ENCODE measurements at regions not wholly inside any gene's neighbourhood (a gene's known extent, or its start where the extent isn't known, plus 50 kb on each side); places are given as distances from the start of the nearest gene placed in this dataset.
A peak's percentile ranks its signal among the peaks of the same experiment; 100 is the strongest.

GRCh38 chr6:170091639-170092579, 199.0 kb downstream of the DLL1 start:
- Histone ChIP-seq H3K4me2 (ENCODE audit: insufficient read depth, low read length) (no peak overlapping the region), H4K20me1 (ENCODE audit: insufficient read depth, low read length) (no peaks in the 10 kb centered on the region), H3K36me3 (ENCODE audit: insufficient read depth, low read length) (no peaks in the 10 kb centered on the region), H3K4me3 (ENCODE audit: insufficient read depth, low read length) (no peak overlapping the region), H3K79me2 (ENCODE audit: insufficient read depth, low read length) (no peaks in the 10 kb centered on the region), H3K9me3 (ENCODE audit: low read depth, low read length) (no peaks in the 10 kb centered on the region), H2AFZ (ENCODE audit: low read length) (no peak overlapping the region), H3K27ac (ENCODE audit: low read depth, low read length) (no peak overlapping the region), H3K4me1 (ENCODE audit: insufficient read depth, low read length) (peaks cover 7% of the 10 kb centered on the region), H3K27me3 (ENCODE audit: insufficient read depth, low read length) (no peaks in the 10 kb centered on the region)
- DNase-seq (ENCODE audit: insufficient read length, low spot score, missing footprints), result peak; percentile 73
- TF ChIP-seq, protein P1, sequence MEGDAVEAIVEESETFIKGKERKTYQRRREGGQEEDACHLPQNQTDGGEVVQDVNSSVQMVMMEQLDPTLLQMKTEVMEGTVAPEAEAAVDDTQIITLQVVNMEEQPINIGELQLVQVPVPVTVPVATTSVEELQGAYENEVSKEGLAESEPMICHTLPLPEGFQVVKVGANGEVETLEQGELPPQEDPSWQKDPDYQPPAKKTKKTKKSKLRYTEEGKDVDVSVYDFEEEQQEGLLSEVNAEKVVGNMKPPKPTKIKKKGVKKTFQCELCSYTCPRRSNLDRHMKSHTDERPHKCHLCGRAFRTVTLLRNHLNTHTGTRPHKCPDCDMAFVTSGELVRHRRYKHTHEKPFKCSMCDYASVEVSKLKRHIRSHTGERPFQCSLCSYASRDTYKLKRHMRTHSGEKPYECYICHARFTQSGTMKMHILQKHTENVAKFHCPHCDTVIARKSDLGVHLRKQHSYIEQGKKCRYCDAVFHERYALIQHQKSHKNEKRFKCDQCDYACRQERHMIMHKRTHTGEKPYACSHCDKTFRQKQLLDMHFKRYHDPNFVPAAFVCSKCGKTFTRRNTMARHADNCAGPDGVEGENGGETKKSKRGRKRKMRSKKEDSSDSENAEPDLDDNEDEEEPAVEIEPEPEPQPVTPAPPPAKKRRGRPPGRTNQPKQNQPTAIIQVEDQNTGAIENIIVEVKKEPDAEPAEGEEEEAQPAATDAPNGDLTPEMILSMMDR (IDR thresholded peaks at IDR 0.05; ENCODE audit: extremely low read depth, low read depth, low read length), result no peak

GRCh38 chr6:170091000-170091638, 199.8 kb downstream of the DLL1 start:
- Histone ChIP-seq H3K79me2 (ENCODE audit: insufficient read depth, low read length) (no peaks in the 10 kb centered on the region), H3K27ac (ENCODE audit: low read depth, low read length) (no peak overlapping the region), H3K9me3 (ENCODE audit: low read depth, low read length) (no peaks in the 10 kb centered on the region), H3K4me3 (ENCODE audit: insufficient read depth, low read length) (no peak overlapping the region), H3K4me2 (ENCODE audit: insufficient read depth, low read length) (no peak overlapping the region), H3K27me3 (ENCODE audit: insufficient read depth, low read length) (no peaks in the 10 kb centered on the region), H3K36me3 (ENCODE audit: insufficient read depth, low read length) (no peaks in the 10 kb centered on the region), H3K4me1 (ENCODE audit: insufficient read depth, low read length) (peaks cover 7% of the 10 kb centered on the region), H2AFZ (ENCODE audit: low read length) (no peak overlapping the region), H4K20me1 (ENCODE audit: insufficient read depth, low read length) (no peaks in the 10 kb centered on the region)
- DNase-seq (ENCODE audit: insufficient read length, low spot score, missing footprints), result peak; percentile 59
- TF ChIP-seq, protein P1 (IDR thresholded peaks at IDR 0.05; ENCODE audit: extremely low read depth, low read depth, low read length), result no peak

DNA sequence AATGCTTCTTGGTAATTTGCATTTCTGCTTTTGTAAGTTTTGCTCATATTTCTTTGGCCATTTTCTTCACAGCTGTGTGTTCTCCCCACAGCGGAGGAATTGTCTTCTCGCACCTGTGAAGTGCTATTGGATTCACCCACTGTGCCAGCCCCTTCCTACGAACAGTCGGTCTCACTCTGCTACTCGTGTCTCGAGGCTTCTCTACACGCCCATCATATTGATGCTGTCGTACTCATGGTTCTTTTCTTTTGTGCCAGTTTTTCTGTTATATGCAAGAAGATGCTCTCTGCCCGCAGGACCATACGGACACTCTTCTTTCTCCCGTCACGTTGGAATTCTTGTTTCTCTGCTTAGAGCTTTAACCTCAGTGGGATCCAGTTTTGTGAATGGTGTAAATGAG, 200.3 kb downstream of the DLL1 start:
- peak; percentile 64 for DNase-seq (ENCODE audit: insufficient read length, low spot score, missing footprints)
- Histone ChIP-seq H3K4me2 (ENCODE audit: insufficient read depth, low read length) (no peak overlapping the region), H3K79me2 (ENCODE audit: insufficient read depth, low read length) (no peaks in the 10 kb centered on the region), H3K4me3 (ENCODE audit: insufficient read depth, low read length) (no peak overlapping the region), H4K20me1 (ENCODE audit: insufficient read depth, low read length) (no peaks in the 10 kb centered on the region), H3K27ac (ENCODE audit: low read depth, low read length) (no peak overlapping the region), H3K27me3 (ENCODE audit: insufficient read depth, low read length) (no peaks in the 10 kb centered on the region), H3K4me1 (ENCODE audit: insufficient read depth, low read length) (peaks cover 7% of the 10 kb centered on the region), H3K36me3 (ENCODE audit: insufficient read depth, low read length) (no peaks in the 10 kb centered on the region), H3K9me3 (ENCODE audit: low read depth, low read length) (no peaks in the 10 kb centered on the region), H2AFZ (ENCODE audit: low read length) (no peak overlapping the region)
- TF ChIP-seq, protein P1 (IDR thresholded peaks at IDR 0.05; ENCODE audit: extremely low read depth, low read depth, low read length), result no peak

DNA sequence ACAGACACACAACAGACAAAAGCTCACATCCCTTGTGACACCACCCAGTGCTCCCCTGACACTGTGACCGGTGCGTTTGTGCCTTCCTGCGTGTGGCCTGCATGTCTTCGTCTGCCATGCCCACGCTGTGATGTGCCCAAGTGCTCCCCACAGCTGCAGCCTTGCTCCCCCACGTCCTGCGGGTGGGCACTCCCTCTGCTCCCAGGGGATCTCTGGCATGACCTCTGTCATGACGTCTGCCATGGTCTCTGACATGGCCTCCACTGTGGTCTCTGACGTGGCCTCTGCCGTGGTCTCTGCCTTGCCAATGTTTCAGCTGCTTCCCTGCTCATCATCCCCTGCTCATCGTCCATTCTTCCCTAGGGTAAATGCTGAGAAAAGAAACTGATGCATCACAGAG, 200.9 kb downstream of the DLL1 start:
- TF ChIP-seq, protein P1 (IDR thresholded peaks at IDR 0.05; ENCODE audit: extremely low read depth, low read depth, low read length), result no peak
- no peak overlapping the region for H3K4me3 ChIP-seq (ENCODE audit: insufficient read depth, low read length)
- H3K9me3 ChIP-seq (ENCODE audit: low read depth, low read length), result no peaks in the 10 kb centered on the region
- H3K36me3 ChIP-seq (ENCODE audit: insufficient read depth, low read length), result no peaks in the 10 kb centered on the region
- H3K27me3 ChIP-seq (ENCODE audit: insufficient read depth, low read length), result no peaks in the 10 kb centered on the region
- H3K79me2 ChIP-seq (ENCODE audit: insufficient read depth, low read length), result no peaks in the 10 kb centered on the region
- DNase-seq (ENCODE audit: insufficient read length, low spot score, missing footprints), result no peak
- H4K20me1 ChIP-seq (ENCODE audit: insufficient read depth, low read length), result no peaks in the 10 kb centered on the region
- peaks cover 7% of the 10 kb centered on the region for H3K4me1 ChIP-seq (ENCODE audit: insufficient read depth, low read length)
- H2AFZ ChIP-seq (ENCODE audit: low read length), result no peak overlapping the region
- H3K4me2 ChIP-seq (ENCODE audit: insufficient read depth, low read length), result no peak overlapping the region
- H3K27ac ChIP-seq (ENCODE audit: low read depth, low read length), result no peak overlapping the region

Measured in osteoblast (primary cell).